ENCODE measurements at regions not wholly inside any gene's neighbourhood (a gene's known extent, or its start where the extent isn't known, plus 50 kb on each side); places are given as distances from the start of the nearest gene placed in this dataset.

DNA sequence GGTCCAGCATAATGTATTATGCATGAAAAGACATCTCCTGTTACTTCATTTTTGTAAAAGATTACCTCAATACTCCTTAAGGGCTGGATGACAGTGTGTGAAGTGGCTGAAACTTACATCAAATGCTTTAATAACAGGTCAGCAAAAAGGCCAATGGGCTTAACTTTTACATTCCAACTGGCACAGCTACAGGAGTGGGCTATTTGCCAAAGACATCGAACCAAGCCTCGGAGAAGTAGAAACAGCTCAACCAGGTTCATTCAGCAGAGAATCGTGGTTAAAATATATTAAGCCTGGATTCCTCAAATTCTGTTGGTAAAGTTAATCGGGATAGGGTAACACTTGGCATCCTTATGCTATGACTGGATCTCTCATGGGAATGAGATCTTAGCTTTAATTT is 639.7 kb downstream of the TRIML1 start:
- TF ChIP-seq, protein P1, sequence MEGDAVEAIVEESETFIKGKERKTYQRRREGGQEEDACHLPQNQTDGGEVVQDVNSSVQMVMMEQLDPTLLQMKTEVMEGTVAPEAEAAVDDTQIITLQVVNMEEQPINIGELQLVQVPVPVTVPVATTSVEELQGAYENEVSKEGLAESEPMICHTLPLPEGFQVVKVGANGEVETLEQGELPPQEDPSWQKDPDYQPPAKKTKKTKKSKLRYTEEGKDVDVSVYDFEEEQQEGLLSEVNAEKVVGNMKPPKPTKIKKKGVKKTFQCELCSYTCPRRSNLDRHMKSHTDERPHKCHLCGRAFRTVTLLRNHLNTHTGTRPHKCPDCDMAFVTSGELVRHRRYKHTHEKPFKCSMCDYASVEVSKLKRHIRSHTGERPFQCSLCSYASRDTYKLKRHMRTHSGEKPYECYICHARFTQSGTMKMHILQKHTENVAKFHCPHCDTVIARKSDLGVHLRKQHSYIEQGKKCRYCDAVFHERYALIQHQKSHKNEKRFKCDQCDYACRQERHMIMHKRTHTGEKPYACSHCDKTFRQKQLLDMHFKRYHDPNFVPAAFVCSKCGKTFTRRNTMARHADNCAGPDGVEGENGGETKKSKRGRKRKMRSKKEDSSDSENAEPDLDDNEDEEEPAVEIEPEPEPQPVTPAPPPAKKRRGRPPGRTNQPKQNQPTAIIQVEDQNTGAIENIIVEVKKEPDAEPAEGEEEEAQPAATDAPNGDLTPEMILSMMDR (IDR thresholded peaks at IDR 0.05), result no peak
- TF ChIP-seq POLR2A (IDR thresholded peaks at IDR 0.05), result no peak
